Heart left ventricle (tissue), 13 donors: ENCODE measurements at regions not wholly inside any gene's neighbourhood (a gene's known extent, or its start where the extent isn't known, plus 50 kb on each side); places are given as distances from the start of the nearest gene placed in this dataset.

ENCODE experiments used
- POLR2A ChIP-seq, 2 donors: fragments of 450-650 bp; IDR thresholded peaks; one replicate each; pipeline ENCODE4 v1.6.1; 2017; ENCODE audit warnings: antibody characterized with exemption in 2 of 2, mild to moderate bottlenecking in 2 of 2, moderate library complexity in 2 of 2
- TF ChIP-seq, protein P1 (sequence below), 12 donors: fragments of 200-600 bp; sonication (generic) in 4 of 12; IDR thresholded peaks; one replicate each; pipeline versions ENCODE4 v1.5.0 to v1.8.0; 2018 to 2022; ENCODE audit warnings: antibody characterized with exemption in 12 of 12, mild to moderate bottlenecking in 5 of 12
- donor health status: ischemic (EF 13 %, LVEDD 7.1; RV severe dilation, severe dysfunction).
- donor health status: DM: no; HTN: yes; CAD: no.
- donor health status: DM: no; HTN: no; CAD: no.
- donor health status: ischemic (EF 25% LVEDD 6.9; RV normal size, moderate dysfunction).
- donor health status: ischemic (EF 25% LVEDD 5.7; RV mildly dilated, moderate dysfunction).
- donor health status: ischemic (EF 35%, LVEDD 5.7; RV mildly dilated, moderate dysfunction).
- donor health status: nonischemic (EF 11% LVEDD 7.7; RV severe dilation, severe dysfunction).
- donor health status: DM: yes; HTN: yes; CAD: no.
- donor health status: PGD.
- donor health status: ischemic (EF 29% LVEDD 5.4; RV normal size, mild dysfunction).
- donor health status: nonischemic (EF 23%, LVEDD 6.1; RV moderate dilation, normal function).

GRCh38 chr6:14860774-14861173 lies 385.1 kb upstream of the JARID2 start:
- TF ChIP-seq, protein P1, sequence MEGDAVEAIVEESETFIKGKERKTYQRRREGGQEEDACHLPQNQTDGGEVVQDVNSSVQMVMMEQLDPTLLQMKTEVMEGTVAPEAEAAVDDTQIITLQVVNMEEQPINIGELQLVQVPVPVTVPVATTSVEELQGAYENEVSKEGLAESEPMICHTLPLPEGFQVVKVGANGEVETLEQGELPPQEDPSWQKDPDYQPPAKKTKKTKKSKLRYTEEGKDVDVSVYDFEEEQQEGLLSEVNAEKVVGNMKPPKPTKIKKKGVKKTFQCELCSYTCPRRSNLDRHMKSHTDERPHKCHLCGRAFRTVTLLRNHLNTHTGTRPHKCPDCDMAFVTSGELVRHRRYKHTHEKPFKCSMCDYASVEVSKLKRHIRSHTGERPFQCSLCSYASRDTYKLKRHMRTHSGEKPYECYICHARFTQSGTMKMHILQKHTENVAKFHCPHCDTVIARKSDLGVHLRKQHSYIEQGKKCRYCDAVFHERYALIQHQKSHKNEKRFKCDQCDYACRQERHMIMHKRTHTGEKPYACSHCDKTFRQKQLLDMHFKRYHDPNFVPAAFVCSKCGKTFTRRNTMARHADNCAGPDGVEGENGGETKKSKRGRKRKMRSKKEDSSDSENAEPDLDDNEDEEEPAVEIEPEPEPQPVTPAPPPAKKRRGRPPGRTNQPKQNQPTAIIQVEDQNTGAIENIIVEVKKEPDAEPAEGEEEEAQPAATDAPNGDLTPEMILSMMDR (IDR thresholded peaks at IDR 0.05), result no peak
- TF ChIP-seq POLR2A (IDR thresholded peaks at IDR 0.05), result no peak
